Urothelium cell line (cell line): ENCODE measurements at regions not wholly inside any gene's neighbourhood (a gene's known extent, or its start where the extent isn't known, plus 50 kb on each side); places are given as distances from the start of the nearest gene placed in this dataset.

Experiments used
- DNase-seq: peaks from one replicate; pipeline ENCODE4 v3.0.0; 2011; ENCODE audit warnings: low spot score, mixed read lengths
- FAIRE-seq: peaks from 2 replicates; lab custom pipeline; 2011; peaks lifted over from hg19 to GRCh38; lab: Jason Lieb, UNC

DNA sequence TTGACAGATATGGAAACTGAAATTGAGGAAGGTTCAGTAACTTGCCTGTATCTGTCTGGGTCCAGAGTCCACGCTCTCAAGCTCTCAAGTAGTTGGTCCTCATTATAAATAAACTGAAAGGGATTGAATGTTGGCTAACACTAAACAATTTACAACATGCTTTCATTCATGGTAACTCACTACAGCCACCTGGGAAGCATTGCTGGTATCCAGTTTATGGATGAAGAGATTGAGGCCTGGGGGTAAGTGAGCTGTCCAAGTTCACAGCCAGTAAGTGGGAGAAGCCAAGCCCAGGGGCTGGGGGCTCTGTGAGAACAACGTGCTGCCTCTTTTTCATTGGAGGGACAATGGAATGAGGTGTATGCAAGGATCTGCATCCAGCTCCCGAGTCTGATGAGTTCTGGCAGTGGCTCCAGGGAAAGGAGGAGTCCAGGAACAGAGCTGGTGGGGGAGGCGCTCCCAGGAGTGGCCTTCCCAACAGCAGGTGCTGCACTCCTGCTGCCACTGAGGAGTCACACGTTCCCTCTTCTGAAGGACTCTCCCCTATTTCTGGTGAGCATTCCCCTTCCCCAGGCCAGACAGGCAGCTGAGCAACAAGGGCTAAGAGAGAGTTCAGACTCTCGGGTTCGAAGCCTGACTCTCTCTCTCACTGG is 175.8 kb downstream of the CSNK2A3 start:
- no peak for FAIRE-seq
- DNase-seq, result no peak

GRCh38 chr11:11173316-11174025 is 179.6 kb downstream of the CSNK2A3 start:
- no peak for DNase-seq
- no peak for FAIRE-seq

- no peak for FAIRE-seq
Observed at GRCh38 chr11:11171854-11172253, 181.2 kb downstream of the CSNK2A3 start.

DNA sequence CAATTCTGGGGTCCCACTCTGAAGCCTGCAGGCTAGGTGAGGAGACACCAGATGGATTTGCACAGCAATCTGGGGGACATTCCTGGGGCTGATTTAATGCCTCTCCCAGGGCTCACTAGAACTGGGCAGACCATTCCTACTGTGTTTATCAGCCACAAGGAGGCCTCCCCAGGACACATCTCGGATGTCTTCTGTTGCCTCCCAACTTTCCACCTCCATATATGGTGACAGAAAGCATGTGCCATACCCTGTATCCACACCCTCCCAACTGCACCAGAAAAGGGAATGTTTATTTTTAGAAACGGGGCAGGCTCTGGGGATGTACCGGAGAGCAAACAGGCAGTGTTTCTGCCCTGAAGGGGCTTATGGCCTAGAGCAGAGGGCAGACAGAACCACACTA is 181.8 kb downstream of the CSNK2A3 start:
- DNase-seq (no peak), FAIRE-seq (no peak)

More at GRCh38 chr11:11171854-11172253, 181.2 kb downstream of the CSNK2A3 start:
- no peak for DNase-seq

DNA sequence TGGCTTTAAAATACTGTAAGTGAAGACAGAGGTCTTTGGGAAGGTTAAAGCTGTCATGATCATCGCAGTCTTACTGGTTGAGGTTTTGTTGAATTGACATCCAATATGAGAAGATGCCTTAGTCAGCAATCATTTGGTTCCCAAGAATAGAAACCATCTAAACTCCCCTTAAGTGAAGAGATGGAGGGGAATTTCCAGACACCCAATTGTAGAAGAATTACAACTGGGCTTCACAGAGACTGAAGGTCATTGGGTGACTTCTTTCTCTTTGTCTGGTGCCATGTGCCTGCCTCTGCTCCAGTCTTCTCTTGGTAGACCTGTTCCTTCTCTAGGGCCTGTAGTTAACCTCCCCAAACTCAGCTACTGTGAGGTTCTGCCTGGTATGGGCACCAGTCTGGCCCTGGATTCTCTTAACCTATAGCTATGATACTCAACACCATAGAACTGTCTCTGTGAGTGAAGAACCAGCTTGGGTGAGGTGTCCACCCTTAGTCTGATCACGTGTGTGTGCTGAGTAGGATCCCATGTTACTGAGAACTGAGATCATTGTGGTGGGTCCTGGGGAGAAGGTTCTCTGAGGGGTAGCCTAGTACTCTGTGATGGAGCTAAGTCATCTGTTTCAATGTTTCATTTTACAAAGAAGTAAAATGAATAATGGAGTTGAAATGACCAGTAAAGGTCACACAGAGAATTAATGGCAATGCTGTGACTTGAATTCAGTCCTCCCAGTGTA is 182.5 kb downstream of the CSNK2A3 start:
- DNase-seq (no peak), FAIRE-seq (no peak)

GRCh38 chr11:11169715-11170351 is 183.2 kb downstream of the CSNK2A3 start:
- DNase-seq, result no peak
- no peak for FAIRE-seq

DNA sequence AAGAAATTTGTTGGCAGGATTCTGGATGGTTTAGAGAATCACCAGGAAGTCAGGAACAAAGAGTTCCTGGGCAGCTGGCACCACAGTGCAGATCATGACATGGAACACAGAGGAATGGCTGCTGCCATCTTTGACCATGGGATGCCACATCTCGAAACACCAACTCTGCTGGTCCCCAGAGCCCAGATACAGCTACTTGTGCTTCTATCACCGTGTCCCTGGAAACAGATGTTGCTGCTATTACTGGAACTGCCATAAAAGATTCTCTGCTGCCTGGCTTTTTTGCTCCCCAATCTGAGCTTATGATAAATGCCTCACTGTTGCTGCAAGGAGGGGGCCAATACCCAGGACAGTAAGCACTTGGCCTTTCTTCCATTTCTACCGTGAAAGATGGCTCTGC is 185.2 kb downstream of the CSNK2A3 start:
- no peak for DNase-seq
- no peak for FAIRE-seq

- DNase-seq, result no peak
- no peak for FAIRE-seq
Observed at GRCh38 chr11:11164334-11164690, 188.7 kb downstream of the CSNK2A3 start.

- DNase-seq (no peak), FAIRE-seq (no peak)
Observed at GRCh38 chr11:11163669-11164333, 189.2 kb downstream of the CSNK2A3 start.

GRCh38 chr11:11163236-11163635 is 189.8 kb downstream of the CSNK2A3 start:
- DNase-seq (peak; percentile 30), FAIRE-seq (no peak)

DNA sequence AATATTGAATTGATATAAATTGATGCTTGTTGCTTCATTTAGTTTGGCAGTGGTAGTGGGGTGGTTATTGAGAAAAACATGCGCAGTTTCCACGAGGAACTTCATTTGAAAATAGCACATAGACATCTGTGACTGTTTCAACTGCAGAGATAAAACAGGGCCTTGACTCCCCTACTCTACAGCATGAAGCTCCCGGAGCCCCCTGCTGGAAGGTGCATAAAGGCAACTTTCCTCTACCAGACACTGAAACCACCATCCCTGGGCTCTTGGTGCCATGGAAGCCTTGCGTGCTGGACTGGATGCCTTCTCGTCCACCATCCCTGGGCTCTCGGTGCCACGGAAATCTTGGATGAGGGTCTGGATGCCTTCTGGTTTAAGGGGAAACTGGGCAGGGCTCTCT is 195.9 kb downstream of the CSNK2A3 start:
- peak; percentile 32 for DNase-seq

GRCh38 chr11:11155962-11156815 is 196.9 kb downstream of the CSNK2A3 start:
- peak; percentile 17 for FAIRE-seq
- DNase-seq, result peak; percentile 27

More for the DNA sequence above, 195.9 kb downstream of the CSNK2A3 start:
- FAIRE-seq, result no peak

- FAIRE-seq, result no peak
- DNase-seq, result no peak
Observed at GRCh38 chr11:11152877-11153276, 200.2 kb downstream of the CSNK2A3 start.

- FAIRE-seq, result no peak
- no peak for DNase-seq
Observed at GRCh38 chr11:11149671-11150459, 203.2 kb downstream of the CSNK2A3 start.

DNA sequence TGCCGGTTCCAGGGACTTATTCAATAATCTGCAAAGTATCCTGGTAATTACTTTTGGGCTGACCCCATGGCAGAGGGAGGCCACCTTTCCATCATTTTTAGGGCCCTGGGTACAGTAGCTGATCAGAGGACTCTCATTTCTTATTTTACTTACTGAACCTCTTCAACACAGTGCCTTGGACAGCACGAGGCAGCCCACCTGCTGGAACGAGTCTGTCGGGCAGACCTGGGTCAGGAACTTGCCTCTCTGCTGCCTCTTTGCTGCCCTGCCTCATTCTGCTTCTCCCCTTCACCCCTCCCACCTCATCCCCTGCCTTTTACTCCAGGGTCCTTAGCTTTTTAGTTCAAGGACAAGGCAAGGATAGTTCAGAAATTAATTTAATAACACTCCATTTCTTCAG is 204.5 kb downstream of the CSNK2A3 start:
- FAIRE-seq (no peak), DNase-seq (no peak)

DNA sequence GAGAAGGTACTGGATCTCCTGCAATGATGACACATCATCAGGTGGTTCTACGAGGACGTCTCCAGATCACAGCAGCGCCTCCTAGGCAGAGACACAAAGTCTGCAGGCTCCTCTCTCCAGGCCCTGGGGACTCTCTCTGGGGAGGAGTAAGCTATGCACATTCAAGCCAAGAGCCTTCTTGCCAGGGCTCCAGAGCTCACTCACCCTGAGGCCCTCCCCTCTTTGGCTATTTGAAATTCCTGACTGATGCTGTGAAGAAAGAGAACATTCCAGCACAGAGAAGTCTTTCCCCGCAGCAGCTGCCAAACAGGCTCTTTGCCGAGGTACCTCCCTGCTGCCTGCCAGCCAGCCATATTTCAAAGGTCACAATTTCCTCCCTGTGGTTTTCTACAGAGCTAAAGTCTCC is 204.9 kb downstream of the CSNK2A3 start:
- DNase-seq (no peak), FAIRE-seq (no peak)

DNA sequence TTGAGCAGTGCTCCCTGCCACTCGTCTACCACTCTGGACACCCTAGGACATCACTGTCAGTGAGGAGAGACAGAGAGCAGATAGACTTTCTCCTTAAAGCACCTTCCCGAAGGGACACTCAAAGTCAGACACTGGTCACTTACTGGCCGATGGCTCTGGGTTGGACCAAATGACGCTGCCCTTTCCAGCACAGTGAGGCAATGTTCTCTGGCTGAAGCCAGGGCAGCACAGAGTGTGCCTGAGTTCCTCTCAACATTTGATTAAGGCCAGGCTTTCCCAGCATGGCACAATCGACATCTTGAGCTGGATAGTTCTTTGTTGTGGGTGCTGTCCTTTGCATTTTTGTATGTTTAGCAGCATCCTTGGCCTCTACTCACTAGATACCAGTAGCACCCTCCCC is 206.2 kb downstream of the CSNK2A3 start:
- FAIRE-seq (no peak), DNase-seq (no peak)

- DNase-seq (no peak), FAIRE-seq (no peak)
Observed at GRCh38 chr11:11143849-11144248, 209.2 kb downstream of the CSNK2A3 start.

DNA sequence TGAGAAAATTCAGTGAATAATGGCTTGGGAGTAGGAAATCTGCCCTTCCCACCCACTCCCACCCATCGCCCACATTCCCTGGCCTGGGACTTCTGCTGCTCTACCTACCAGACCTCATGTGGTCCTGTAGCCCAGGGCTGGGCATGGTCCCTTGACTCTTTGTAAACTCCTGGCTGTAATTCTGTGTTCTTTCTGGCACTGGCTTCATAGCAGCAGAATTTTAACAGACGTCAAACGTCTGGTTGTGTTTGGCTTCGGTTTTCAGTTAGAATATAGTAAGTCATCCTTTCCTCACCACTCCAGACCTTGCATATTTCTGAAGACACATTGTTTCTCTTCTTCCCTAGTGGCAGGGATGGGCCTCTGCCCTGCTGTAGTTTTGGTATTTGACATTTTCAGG is 210.6 kb downstream of the CSNK2A3 start:
- FAIRE-seq (no peak), DNase-seq (no peak)
